ENCODE measurements at regions not wholly inside any gene's neighbourhood (a gene's known extent, or its start where the extent isn't known, plus 50 kb on each side); places are given as distances from the start of the nearest gene placed in this dataset.
"Not testable (repeated sequence)": the region's sequence is repeated elsewhere in the genome, so short reads cannot be mapped to it uniquely, and the experiment has no call there.

DNA sequence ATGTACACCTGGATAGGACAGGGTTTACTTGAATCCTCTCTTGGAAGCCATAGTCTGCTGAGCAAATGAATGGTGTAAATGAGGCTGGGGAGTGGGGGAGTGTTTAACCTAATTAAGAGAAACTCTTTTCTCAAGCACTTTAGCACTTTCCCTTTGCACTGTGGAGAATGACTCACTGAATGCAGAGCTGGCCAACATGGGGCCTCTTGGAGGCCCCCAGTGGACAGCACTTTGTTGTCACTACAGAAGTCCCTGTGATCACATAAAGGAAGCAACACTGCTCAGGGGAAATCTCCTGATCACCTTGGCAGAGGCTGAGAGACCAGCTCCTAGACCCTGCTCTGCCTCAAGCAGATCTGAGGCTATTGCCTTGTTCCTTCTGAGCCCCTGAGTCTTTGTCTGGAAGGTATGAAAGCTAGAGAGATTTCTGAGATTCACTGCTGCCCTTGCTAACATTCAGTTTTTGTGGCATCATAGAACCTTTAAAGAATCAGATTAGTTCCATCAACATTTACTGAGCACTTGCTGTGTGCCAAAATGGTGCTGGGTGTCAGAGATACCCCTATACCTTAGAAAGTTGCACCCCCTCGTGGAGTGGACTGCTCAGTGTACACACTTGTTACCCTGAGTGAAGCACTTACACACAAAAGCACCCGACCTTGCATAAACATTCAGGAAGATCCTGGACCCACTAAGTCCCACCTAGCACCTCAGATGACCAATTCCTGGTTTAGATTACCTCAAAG lies 230.1 kb upstream of the CCL2 start:
- ATAC-seq: peak; percentile 54
- intact Hi-C loops (cut with DNase I): no loop called here

DNA sequence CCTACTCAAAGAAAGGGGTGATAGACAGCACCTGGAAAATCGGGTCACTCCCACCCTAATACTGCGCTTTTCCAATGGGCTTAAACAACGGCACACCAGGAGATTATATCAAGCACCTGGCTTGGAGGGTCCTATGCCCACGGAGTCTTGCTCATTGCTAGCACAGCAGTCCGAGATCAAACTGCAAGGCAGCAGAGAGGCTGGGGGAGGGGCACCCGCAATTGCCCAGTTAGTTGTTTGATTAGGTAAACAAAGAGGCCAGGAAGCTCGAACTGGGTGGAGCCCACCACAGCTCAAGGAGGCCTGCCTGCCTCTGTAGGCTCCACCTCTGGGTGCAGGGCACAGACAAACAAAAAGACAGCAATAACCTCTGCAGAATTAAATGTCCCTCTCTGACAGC lies 224.5 kb upstream of the CCL2 start:
- H3K4me1 ChIP-seq; DNase-seq; H3K4me3 ChIP-seq; H3K36me3 ChIP-seq; intact Hi-C loops (cut with DNase I); ATAC-seq; H3K27me3 ChIP-seq; H3K27ac ChIP-seq: not testable (repeated sequence)
- peaks cover 0 to 11% of the 10 kb centered on the region in 2 donors for H3K9me3 ChIP-seq

More for the DNA sequence above, 230.1 kb upstream of the CCL2 start:
- DNase-seq: no peak
- Histone ChIP-seq H3K36me3 (no peaks in the 10 kb centered on the region), H3K27ac (no peak overlapping the region), H3K4me3 (no peak overlapping the region), H3K27me3 (peaks cover 0 to 20% of the 10 kb centered on the region in 2 donors), H3K9me3 (no peaks in the 10 kb centered on the region), H3K4me1 (no peaks in the 10 kb centered on the region)
- TF ChIP-seq CTCF (IDR thresholded peaks at IDR 0.05): no peak

DNA sequence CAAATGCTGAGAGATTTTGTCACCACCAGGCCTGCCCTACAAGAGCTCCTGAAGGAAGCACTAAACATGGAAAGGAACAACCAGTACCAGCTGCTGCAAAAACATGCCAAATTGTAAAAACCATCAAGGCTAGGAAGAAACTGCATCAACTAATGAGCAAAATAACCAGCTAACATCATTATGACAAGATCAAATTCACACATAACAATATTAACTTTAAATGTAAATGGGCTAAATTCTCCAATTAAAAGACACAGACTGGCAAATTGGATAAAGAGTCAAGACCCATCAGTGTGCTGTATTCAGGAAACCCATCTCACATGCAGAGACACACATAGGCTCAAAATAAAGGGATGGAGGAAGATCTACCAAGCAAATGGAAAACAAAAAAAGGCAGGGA lies 222.8 kb upstream of the CCL2 start:
- H3K27me3 ChIP-seq; H3K27ac ChIP-seq; intact Hi-C loops (cut with DNase I); DNase-seq; H3K4me1 ChIP-seq; H3K4me3 ChIP-seq; H3K36me3 ChIP-seq; ATAC-seq: not testable (repeated sequence)
- H3K9me3 ChIP-seq: peaks cover 0 to 14% of the 10 kb centered on the region in 2 donors

DNA sequence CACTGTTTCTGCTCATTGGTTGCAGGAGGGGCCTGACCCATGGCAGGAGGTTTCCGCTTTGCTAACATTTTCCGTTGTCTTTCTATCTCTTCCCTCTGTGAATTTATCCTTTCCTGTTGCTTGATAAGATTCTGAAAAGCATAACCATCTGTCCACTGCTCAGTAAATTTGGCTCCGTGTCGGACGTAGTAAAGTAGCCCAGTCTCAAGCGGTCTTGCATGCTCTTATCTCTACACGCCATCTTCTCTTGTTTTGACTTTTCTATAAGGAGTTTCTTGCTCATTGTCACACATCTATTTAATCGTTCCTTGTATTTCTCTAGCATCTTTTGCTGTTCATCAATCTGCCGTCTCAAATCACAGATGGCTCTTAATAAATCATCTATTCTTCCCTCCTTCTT lies 216.3 kb upstream of the CCL2 start:
- H3K27ac ChIP-seq; H3K4me1 ChIP-seq; intact Hi-C loops (cut with DNase I); ATAC-seq; H3K4me3 ChIP-seq; H3K9me3 ChIP-seq; H3K36me3 ChIP-seq: not testable (repeated sequence)
- peaks cover 0 to 31% of the 10 kb centered on the region in 2 donors for H3K27me3 ChIP-seq
- peak in 1 of 4 donors; percentile 14 for DNase-seq

GRCh38 chr17:34039213-34039612 lies 215.9 kb upstream of the CCL2 start:
- ATAC-seq; intact Hi-C loops (cut with DNase I); H3K9me3 ChIP-seq; H3K4me3 ChIP-seq; H3K36me3 ChIP-seq; H3K4me1 ChIP-seq; H3K27ac ChIP-seq: not testable (repeated sequence)
- peak in 1 of 4 donors; percentile 3 for DNase-seq
- H3K27me3 ChIP-seq: peaks cover 0 to 31% of the 10 kb centered on the region in 2 donors

- H3K4me3 ChIP-seq; H3K4me1 ChIP-seq; H3K36me3 ChIP-seq; intact Hi-C loops (cut with DNase I); H3K27ac ChIP-seq; H3K9me3 ChIP-seq: not testable (repeated sequence)
- ATAC-seq: peak; percentile 62
- peaks cover 0 to 31% of the 10 kb centered on the region in 2 donors for H3K27me3 ChIP-seq
- peak in 2 of 4 donors; percentile 0 to 17 for DNase-seq
Measured at GRCh38 chr17:34039759-34040555, 215.1 kb upstream of the CCL2 start.

GRCh38 chr17:34045990-34046389 lies 209.1 kb upstream of the CCL2 start:
- Histone ChIP-seq H3K9me3 (peaks cover 0 to 9% of the 10 kb centered on the region in 2 donors), H3K27ac (no peak overlapping the region), H3K36me3 (no peaks in the 10 kb centered on the region), H3K4me1 (no peaks in the 10 kb centered on the region), H3K27me3 (peaks cover 0 to 29% of the 10 kb centered on the region in 2 donors), H3K4me3 (no peak overlapping the region)
- ATAC-seq: no peak
- TF ChIP-seq CTCF (IDR thresholded peaks at IDR 0.05): no peak
- no peak for DNase-seq
- intact Hi-C loops (cut with DNase I): no loop called here

All from left lung (tissue), 4 donors.